K562 (cell line): ENCODE measurements at regions not wholly inside any gene's neighbourhood (a gene's known extent, or its start where the extent isn't known, plus 50 kb on each side); places are given as distances from the start of the nearest gene placed in this dataset.

ENCODE experiments used
- GTF2A2 ChIP-seq: IDR thresholded peaks from 2 replicates; pipeline ENCODE4 v1.6.1; 2016; ENCODE audit warnings: mild to moderate bottlenecking, missing genetic modification characterization, missing compliant biosample characterization
- NFRKB ChIP-seq: fragments of 450-650 bp; IDR thresholded peaks from 2 replicates; pipeline ENCODE4 v1.6.1; 2016; ENCODE audit warnings: low read depth
- PHF21A ChIP-seq: fragments of 450-650 bp; IDR thresholded peaks from 2 replicates; pipeline ENCODE4 v1.6.1; 2017; ENCODE audit warnings: low read depth, borderline replicate concordance
- POLR2A ChIP-seq: fragments of 450-650 bp; conservative IDR thresholded peaks from 2 replicates; pipeline ENCODE4 v1.6.1; 2016
- POLR2AphosphoS5 ChIP-seq: IDR thresholded peaks from 2 replicates; pipeline ENCODE4 v1.6.1; 2011; ENCODE audit warnings: mild to moderate bottlenecking, low read depth, low read length, moderate library complexity; ENCODE audit not compliant: control insufficient read depth, insufficient read depth
- REST ChIP-seq, 2 experiments: fragments of 450-650 bp; formaldehyde crosslinking in 1 of 2; IDR thresholded peaks; 2 replicates each; pipeline versions ENCODE4 v1.4.0 to v1.6.1; 2014 to 2020; ENCODE audit warnings: mild to moderate bottlenecking in 2 of 2, borderline replicate concordance in 1 of 2, low read depth in 1 of 2
- RNF2 ChIP-seq: sonication (generic); IDR thresholded peaks from 2 replicates; pipeline ENCODE4 v1.6.1; 2016
- ZNF232 ChIP-seq: sonication (generic); formaldehyde crosslinking; IDR thresholded peaks from 2 replicates; pipeline ENCODE4 v1.8.0; 2022; ENCODE audit warnings: mild to moderate bottlenecking, missing genetic modification reagents

GRCh38 chr6:48584846-48585245 lies 473.8 kb upstream of the PTCHD4 start:
- TF ChIP-seq RNF2, result no peak
- TF ChIP-seq ZNF232 (CRISPR knock-in tag), result no peak
- no peak for TF ChIP-seq NFRKB
- no peak for TF ChIP-seq GTF2A2
- no peak for TF ChIP-seq POLR2A
- TF ChIP-seq POLR2AphosphoS5, result no peak
- no peak for TF ChIP-seq REST (IDR thresholded peaks at IDR 0.05; ENCODE audit: borderline replicate concordance)
- TF ChIP-seq REST (CRISPR knock-in tag; IDR thresholded peaks at IDR 0.05; ENCODE audit: low read depth), result no peak
- TF ChIP-seq PHF21A, result no peak
